Esophagus muscularis mucosa (tissue), 4 donors: ENCODE measurements at regions not wholly inside any gene's neighbourhood (a gene's known extent, or its start where the extent isn't known, plus 50 kb on each side); places are given as distances from the start of the nearest gene placed in this dataset.

Source experiments
- DNase-seq: peaks from one replicate; pipeline ENCODE4 v3.0.0-alpha.2; 2017; ENCODE audit errors: extremely low spot score
- H3K27ac ChIP-seq, 4 donors: fragments of 200-600 bp; sonication (generic); replicated peaks in 1 of 4; 1 replicate in 3 of 4; 2 replicates in 1 of 4; pipeline ENCODE4 v1.5.1; 2016 to 2019; ENCODE audit warnings: mild to moderate bottlenecking in 1 of 4
- H3K27me3 ChIP-seq, 4 donors: fragments of 200-600 bp; sonication (generic); one replicate each; pipeline versions ENCODE4 v1.5.1 to v1.6.0; 2016 to 2019
- H3K36me3 ChIP-seq, 4 donors: fragments of 200-600 bp; sonication (generic); one replicate each; pipeline ENCODE4 v1.5.1; 2016 to 2019
- H3K4me1 ChIP-seq, 4 donors: fragments of 200-600 bp; sonication (generic); one replicate each; pipeline ENCODE4 v1.5.1; 2016 to 2019
- H3K4me3 ChIP-seq, 4 donors: fragments of 200-600 bp; sonication (generic); 1 replicate in 2 of 4; 2 replicates in 2 of 4; pipeline ENCODE4 v1.5.1; 2016 to 2019; ENCODE audit warnings: mild to moderate bottlenecking in 4 of 4, moderate library complexity in 1 of 4
- H3K9me3 ChIP-seq, 4 donors: fragments of 200-600 bp; sonication (generic); 1 replicate in 3 of 4; 2 replicates in 1 of 4; pipeline ENCODE4 v1.5.1; 2016 to 2019
- CTCF ChIP-seq, 3 experiments: fragments of 200-600 bp in 2 of 3; fragments of 450-650 bp in 1 of 3; sonication (generic) in 2 of 3; IDR thresholded peaks; one replicate each; pipeline ENCODE4 v1.5.1; 2017 to 2019; ENCODE audit warnings: antibody characterized with exemption in 3 of 3, mild to moderate bottlenecking in 2 of 3, moderate library complexity in 1 of 3
- EP300 ChIP-seq: sonication (generic); formaldehyde crosslinking; IDR thresholded peaks from one replicate; pipeline ENCODE4 v1.6.1; 2017; ENCODE audit warnings: antibody characterized with exemption
- POLR2A ChIP-seq: fragments of 450-650 bp; IDR thresholded peaks from one replicate; pipeline ENCODE4 v1.6.1; 2017; ENCODE audit warnings: antibody characterized with exemption, moderate library complexity, mild to moderate bottlenecking, low read depth
- POLR2AphosphoS5 ChIP-seq, 2 donors: sonication (generic); formaldehyde crosslinking; IDR thresholded peaks; one replicate each; pipeline ENCODE4 v1.6.1; 2017; ENCODE audit warnings: antibody characterized with exemption in 2 of 2
- WGBS: methylation state at CpG from one replicate; pipeline ENCODE4 v1.1.5; 2018; 5-methylcytosine and 5-hydroxymethylcytosine counted together
- intact Hi-C: fragments of 100-400 bp; cut with DNase I; formaldehyde crosslinking; loops from one replicate; pipeline ENCODE4 v1.15.1; 2023

GRCh38 chr13:90420683-90421082 lies 926.8 kb upstream of the MIR17HG start:
- no peaks in the 10 kb centered on the region for H3K36me3 ChIP-seq
- H3K27me3 ChIP-seq, result no peaks in the 10 kb centered on the region
- WGBS, result 92% methylated on average over 2 of the region's 2 CpGs
- H3K27ac ChIP-seq, result no peak overlapping the region
- H3K4me1 ChIP-seq, result no peaks in the 10 kb centered on the region
- no peak overlapping the region for H3K4me3 ChIP-seq
- intact Hi-C loops, result no loop called here
- no peaks in the 10 kb centered on the region for H3K9me3 ChIP-seq
- TF ChIP-seq EP300 (no peak), POLR2A (no peak), POLR2AphosphoS5 (IDR thresholded peaks at IDR 0.05) (no peak), CTCF (IDR thresholded peaks at IDR 0.05) (no peak)
- no peak for DNase-seq

GRCh38 chr13:90427322-90428272 lies 919.9 kb upstream of the MIR17HG start:
- no peaks in the 10 kb centered on the region for H3K27me3 ChIP-seq
- H3K4me3 ChIP-seq, result no peak overlapping the region
- intact Hi-C loops, result no loop called here
- WGBS, result 62% methylated on average over 5 of the region's 8 CpGs
- H3K36me3 ChIP-seq, result no peaks in the 10 kb centered on the region
- no peak overlapping the region for H3K27ac ChIP-seq
- TF ChIP-seq CTCF (IDR thresholded peaks at IDR 0.05) (no peak), EP300 (no peak), POLR2AphosphoS5 (IDR thresholded peaks at IDR 0.05) (no peak), POLR2A (no peak)
- no peak for DNase-seq
- no peaks in the 10 kb centered on the region for H3K4me1 ChIP-seq
- no peaks in the 10 kb centered on the region for H3K9me3 ChIP-seq

- Histone ChIP-seq H3K36me3 (no peaks in the 10 kb centered on the region), H3K27ac (no peak overlapping the region), H3K9me3 (no peaks in the 10 kb centered on the region), H3K4me3 (no peak overlapping the region), H3K4me1 (no peaks in the 10 kb centered on the region), H3K27me3 (no peaks in the 10 kb centered on the region)
- intact Hi-C loops, result no loop called here
- no peak for TF ChIP-seq EP300
- no peak for TF ChIP-seq POLR2A
- TF ChIP-seq POLR2AphosphoS5 (IDR thresholded peaks at IDR 0.05), result no peak
- no peak for TF ChIP-seq CTCF (IDR thresholded peaks at IDR 0.05)
- 89% methylated on average over 11 of the region's 12 CpGs for WGBS
- no peak for DNase-seq
These were observed 918.8 kb upstream of the MIR17HG start for GRCh38 chr13:90428522-90429210.

GRCh38 chr13:90430127-90430526 lies 917.4 kb upstream of the MIR17HG start:
- Histone ChIP-seq H3K27ac (no peak overlapping the region), H3K9me3 (no peaks in the 10 kb centered on the region), H3K4me3 (no peak overlapping the region), H3K36me3 (no peaks in the 10 kb centered on the region), H3K4me1 (no peaks in the 10 kb centered on the region), H3K27me3 (no peaks in the 10 kb centered on the region)
- no peak for TF ChIP-seq CTCF (IDR thresholded peaks at IDR 0.05)
- no peak for TF ChIP-seq POLR2AphosphoS5 (IDR thresholded peaks at IDR 0.05)
- TF ChIP-seq POLR2A, result no peak
- TF ChIP-seq EP300, result no peak
- no peak for DNase-seq
- intact Hi-C loops, result no loop called here
- 52% methylated on average over 2 of the region's 2 CpGs for WGBS
